Ishikawa (cell line): ENCODE measurements at regions not wholly inside any gene's neighbourhood (a gene's known extent, or its start where the extent isn't known, plus 50 kb on each side); places are given as distances from the start of the nearest gene placed in this dataset.

Experiments
- EP300 ChIP-seq: IDR thresholded peaks from 2 replicates; pipeline ENCODE4 v1.6.1; 2012; ENCODE audit warnings: borderline replicate concordance
- NFIC ChIP-seq: IDR thresholded peaks from 2 replicates; pipeline ENCODE4 v1.6.1; 2012
- RAD21 ChIP-seq: IDR thresholded peaks from 2 replicates; pipeline ENCODE4 v1.6.1; 2012; ENCODE audit warnings: low read depth
- TAF1 ChIP-seq: IDR thresholded peaks from 2 replicates; pipeline ENCODE4 v1.6.1; 2012; ENCODE audit warnings: low read depth, mild to moderate bottlenecking
- TEAD4 ChIP-seq: IDR thresholded peaks from 2 replicates; pipeline ENCODE4 v1.6.1; 2012
- YY1 ChIP-seq: IDR thresholded peaks from 2 replicates; pipeline ENCODE4 v1.6.1; 2012; ENCODE audit warnings: low read depth
- TF ChIP-seq, protein P1 (sequence below): IDR thresholded peaks from 2 replicates; pipeline ENCODE4 v1.6.1; 2012; ENCODE audit warnings: low read depth, mild to moderate bottlenecking
- TF ChIP-seq, protein P2 (sequence below): IDR thresholded peaks from 2 replicates; pipeline ENCODE4 v1.6.1; 2012

DNA sequence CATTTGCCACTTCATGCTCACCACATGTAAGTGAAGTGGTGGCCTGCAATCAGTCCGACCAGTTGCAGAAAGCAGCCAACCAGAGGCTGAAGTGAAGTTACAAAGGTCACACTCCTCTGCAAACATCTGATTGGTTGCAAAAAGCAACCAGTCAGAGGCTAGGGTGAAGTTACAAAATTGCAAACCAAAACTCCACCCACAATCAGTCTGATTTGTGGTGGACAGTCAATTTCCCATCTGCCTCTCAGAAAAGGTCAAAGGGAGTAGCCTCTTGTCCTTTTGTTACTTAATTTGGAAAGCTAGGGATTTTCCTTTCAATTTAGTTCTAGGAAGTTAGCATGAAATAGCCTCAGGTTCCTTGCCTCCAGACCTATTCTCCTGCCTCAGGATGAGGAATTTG is 185.0 kb downstream of the UXS1 start:
- TF ChIP-seq, protein P1, sequence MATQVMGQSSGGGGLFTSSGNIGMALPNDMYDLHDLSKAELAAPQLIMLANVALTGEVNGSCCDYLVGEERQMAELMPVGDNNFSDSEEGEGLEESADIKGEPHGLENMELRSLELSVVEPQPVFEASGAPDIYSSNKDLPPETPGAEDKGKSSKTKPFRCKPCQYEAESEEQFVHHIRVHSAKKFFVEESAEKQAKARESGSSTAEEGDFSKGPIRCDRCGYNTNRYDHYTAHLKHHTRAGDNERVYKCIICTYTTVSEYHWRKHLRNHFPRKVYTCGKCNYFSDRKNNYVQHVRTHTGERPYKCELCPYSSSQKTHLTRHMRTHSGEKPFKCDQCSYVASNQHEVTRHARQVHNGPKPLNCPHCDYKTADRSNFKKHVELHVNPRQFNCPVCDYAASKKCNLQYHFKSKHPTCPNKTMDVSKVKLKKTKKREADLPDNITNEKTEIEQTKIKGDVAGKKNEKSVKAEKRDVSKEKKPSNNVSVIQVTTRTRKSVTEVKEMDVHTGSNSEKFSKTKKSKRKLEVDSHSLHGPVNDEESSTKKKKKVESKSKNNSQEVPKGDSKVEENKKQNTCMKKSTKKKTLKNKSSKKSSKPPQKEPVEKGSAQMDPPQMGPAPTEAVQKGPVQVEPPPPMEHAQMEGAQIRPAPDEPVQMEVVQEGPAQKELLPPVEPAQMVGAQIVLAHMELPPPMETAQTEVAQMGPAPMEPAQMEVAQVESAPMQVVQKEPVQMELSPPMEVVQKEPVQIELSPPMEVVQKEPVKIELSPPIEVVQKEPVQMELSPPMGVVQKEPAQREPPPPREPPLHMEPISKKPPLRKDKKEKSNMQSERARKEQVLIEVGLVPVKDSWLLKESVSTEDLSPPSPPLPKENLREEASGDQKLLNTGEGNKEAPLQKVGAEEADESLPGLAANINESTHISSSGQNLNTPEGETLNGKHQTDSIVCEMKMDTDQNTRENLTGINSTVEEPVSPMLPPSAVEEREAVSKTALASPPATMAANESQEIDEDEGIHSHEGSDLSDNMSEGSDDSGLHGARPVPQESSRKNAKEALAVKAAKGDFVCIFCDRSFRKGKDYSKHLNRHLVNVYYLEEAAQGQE = no peak
- TF ChIP-seq, protein P2, sequence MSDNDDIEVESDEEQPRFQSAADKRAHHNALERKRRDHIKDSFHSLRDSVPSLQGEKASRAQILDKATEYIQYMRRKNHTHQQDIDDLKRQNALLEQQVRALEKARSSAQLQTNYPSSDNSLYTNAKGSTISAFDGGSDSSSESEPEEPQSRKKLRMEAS = no peak
- TF ChIP-seq NFIC (no peak), EP300 (no peak), TAF1 (no peak), TEAD4 (no peak), RAD21 (no peak), YY1 (no peak)
